NCI-H2196 (cell line): ENCODE measurements at regions not wholly inside any gene's neighbourhood (a gene's known extent, or its start where the extent isn't known, plus 50 kb on each side); places are given as distances from the start of the nearest gene placed in this dataset.
A peak's percentile ranks its signal among the peaks of the same experiment; 100 is the strongest.
"Not testable (repeated sequence)": the region's sequence is repeated elsewhere in the genome, so short reads cannot be mapped to it uniquely, and the experiment has no call there.

Experiments
- DNase-seq: peaks from one replicate; lab custom pipeline; 2025; ENCODE audit not compliant: unreplicated experiment; lab: John Stamatoyannopoulos, UW

DNA sequence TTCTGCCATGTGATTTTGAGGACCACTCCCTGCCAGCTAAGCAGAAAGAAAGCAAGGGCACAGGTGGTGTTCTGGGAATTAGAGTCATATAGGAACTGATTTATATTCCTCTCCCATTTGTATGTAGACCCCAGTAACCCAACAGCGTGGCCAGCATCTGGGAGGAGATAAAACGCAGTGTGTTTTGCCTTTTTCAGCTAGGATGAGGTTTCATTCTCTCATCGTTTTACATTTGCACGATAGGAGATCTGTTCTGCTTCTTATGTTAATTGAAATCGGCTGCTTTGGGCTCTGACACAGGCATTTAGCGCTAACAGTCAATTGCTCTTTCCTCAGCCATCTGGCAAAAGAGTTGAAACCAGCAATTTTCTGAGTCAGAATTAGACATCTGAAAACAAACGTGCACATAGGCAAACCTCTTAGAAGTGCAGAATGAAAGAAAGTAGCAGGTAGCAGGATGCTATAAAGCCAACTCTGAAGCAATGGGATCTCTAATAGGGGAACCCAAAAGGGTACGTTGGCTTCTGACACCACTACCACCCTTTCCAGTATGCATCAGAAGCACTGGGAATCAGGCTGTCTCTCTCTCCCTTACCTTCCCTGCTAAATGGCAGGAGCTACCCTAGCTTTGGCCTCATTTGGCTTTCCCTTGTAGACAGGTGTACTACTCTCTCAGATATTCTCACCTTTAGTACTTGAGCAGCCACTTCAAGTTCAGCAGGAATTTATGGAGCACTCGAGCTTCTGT is 219.1 kb downstream of the PHLDA1 start:
- DNase-seq: peak; percentile 41

DNA sequence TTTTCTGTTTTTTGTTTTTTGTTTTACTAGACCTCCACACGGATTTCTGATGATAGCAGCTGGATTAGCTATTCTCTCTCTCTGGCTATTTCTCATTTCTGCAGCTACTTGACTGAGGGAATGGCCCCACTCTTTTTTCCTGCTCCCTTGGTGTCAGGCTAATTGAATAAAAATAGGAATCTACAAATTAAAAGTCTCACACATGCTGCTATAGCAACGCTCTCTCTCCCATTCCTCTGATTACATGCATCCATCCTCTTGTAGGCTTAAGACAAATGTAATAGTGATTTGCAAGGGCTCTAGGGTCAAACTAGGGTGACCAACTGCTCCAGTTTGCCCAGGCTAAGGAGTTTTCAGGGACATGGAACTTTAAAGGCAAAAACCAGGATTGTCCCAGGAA is 221.8 kb downstream of the PHLDA1 start:
- DNase-seq: no peak

DNA sequence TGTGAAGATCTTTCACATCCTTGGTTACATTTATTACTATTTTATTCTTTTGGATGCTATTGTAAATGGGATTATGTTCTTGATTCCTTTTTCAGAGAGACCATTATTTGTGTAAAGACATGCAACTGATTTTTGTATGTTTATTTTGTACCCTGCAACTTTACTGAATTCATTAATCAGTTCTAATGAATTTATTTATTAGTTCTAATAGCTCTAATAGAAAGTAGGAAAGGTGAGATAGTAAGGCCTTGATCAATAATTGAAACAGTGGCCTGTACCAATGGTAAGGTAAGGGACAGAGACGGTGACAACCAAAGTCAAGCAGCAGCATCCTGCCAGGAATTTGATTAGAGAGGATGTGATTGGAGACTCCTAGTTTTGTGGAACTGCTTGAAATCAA is 224.1 kb downstream of the PHLDA1 start:
- no peak for DNase-seq

DNA sequence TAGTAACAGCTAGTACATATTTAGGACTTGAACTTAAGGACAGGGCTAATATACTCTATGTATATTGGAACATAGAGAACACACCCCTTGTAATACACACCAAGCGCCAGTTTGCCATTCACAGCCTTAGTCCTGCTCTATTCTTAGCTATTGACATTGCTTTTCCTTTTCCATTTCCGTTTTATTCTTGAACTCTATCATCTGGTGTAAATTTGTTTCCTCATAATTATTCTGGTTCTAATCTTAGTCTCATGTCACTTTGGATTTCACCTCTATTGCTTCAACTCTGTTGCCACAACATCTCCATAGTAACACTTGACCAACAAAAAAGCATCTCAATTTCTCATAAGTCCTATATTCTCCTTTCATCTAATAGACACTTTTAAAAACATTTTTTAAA is 225.7 kb downstream of the PHLDA1 start:
- DNase-seq: no peak

DNA sequence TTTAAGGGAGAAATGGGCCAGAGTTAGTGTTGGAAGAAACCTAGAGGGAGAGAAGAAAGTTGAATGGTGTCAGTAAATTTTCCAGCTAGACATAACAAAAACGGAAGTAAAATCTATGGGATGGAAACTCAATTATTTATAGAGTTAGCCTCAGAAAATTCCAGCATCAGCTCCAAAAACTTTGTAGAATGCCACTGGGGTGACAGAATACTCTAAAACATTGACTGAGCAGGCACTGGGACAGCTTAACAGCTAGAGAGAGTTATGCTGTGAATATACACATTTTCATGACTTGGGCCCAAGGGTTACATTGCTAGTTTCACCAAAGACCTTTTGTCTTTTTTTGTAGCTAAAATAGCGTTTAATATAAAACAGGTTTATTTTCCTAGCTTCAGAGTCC is 226.3 kb downstream of the PHLDA1 start:
- DNase-seq: no peak

DNA sequence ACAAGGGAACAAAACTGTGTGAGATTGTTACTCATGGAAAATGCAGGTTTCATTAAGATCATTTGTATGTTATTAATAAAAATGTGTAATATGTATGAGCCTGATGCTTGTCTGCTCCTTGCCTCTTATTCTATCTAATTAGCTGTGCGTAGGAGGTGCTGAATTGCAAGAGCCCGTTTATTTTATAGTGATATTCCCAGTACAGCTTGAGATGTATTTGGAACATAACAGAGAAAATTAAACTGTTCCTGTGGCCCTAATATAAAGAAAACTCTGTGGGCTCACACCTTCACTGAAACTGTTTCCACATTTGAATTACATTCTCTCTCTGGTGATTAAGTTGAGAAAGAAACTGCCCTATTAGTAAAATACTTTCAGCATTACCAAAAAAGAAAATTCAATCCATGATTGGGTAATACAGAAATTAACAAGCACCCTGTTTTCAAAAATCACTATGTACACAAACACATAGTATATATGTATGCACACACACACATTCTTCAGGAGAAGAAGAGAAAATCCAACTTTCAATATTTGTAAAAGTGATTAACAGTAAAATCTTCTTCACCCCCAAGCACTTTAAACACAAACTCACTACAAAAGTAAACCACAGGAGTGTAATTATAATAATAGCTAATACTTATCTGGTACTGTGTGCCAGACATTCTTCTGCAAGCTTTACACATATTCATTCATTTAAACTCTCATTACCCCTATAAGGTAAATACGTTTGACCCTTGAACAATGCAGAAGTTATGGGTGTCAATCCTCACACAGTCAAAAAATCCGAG is 233.2 kb downstream of the PHLDA1 start:
- no peak for DNase-seq

DNA sequence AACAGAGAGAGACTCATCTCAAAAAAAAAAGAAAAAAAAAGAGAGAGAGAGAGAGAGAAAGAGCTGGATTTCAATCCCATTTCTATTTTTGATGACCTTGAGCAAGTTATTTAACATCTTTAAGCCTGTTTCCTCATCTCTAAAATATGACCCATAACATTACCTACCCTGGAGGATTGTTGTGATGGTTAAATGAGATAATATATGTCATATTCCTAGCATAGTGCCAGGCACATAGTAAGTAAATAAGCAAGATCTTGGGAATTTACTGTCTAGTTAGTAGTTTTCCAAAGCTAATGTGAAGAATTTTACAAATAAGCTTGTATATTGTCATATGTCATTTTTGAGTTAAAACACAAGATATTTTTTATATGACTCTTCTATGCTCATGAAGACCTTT is 236.5 kb downstream of the PHLDA1 start:
- no peak for DNase-seq

DNA sequence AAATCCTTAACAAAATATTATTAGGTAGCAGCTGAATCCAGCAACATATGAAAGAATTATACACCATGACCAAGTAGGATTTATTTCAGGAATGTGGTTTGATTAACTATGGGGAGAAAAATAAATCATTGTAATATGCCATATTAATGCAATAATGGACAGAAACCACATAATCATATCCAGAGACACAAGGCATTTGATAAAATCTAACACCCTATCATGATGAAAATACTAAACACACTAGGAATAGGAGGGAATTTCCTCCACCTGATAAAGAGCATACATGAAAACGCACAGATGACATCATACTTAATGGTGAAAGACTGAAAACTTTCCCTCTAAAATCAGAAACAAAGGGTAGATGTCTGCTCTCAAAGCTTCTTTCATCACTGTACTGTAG is 238.9 kb downstream of the PHLDA1 start:
- no peak for DNase-seq

DNA sequence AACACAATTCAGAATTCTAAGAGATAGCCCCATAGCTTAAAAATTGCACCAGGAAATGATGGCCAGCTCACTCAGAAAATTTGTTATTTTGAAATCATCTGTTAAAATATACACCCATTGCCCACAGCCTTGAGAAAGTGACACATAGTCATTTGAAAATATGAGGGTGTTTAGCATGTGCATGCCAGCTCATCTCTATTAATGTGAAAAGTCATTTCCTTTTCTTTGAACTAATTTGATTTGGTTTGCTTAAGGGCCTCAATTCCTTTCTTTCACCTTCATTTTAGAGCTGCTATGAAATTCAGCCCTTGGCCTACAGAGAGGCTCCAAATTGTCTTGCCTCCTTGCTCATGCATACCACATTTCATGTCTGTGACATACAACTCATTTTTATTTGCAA is 241.4 kb downstream of the PHLDA1 start:
- DNase-seq: no peak

DNA sequence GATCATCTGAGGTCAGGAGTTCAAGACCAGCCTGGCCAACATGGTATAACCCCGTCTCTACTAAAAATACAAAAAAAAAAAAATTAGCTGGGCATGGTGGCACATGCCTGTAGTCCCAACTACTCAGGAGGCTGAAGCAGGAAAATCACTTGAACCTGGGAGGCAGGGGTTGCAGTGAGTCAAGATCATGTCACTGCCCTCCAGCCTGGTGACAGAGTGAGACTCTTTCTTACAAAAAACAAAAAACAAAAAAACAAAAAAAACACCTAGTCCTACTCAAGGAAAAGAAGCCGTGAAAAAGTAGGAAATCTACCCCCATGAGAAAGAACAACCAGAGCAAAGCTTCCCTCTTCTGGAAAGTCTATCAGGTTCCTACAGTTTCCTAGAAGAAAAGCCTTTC is 244.4 kb downstream of the PHLDA1 start:
- not testable (repeated sequence) for DNase-seq

DNA sequence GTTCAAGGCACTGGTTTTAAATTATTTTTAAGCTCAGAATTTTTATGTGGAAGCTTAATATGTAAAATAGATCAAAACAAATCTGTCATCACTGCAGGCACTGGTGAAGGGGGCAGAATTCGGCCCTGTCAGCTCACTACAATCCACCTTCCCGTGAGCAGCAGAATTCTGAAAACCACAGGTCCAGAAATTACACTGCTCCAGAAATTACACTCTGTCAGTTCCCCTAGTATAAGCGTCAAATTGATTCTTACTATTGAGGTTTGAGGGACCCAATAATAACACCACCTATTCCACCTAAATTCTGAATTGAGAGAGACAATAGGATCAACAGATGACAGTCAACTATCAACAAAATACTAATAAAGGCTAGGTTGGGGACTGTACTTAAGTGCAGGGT is 245.5 kb downstream of the PHLDA1 start:
- no peak for DNase-seq

DNA sequence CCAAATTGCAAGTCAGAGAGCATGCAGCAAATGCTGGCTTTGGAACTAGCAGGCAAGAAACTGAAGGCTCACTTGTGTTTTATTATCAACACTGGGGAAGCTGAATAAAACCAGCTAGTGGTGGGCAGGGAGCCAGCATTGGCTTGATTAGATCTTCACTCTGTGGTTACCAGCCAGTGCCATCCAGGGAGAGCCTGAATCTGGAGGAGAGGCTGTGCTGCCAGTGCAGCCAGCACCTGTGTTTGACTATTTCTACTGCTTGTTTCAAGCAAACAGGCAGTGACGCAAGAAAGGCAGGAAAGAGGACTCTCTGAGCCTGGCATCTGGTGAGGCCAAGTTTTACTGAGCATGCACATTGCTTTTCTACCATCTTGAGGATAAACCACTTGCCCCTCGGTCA is 247.0 kb downstream of the PHLDA1 start:
- peak; percentile 96 for DNase-seq

DNA sequence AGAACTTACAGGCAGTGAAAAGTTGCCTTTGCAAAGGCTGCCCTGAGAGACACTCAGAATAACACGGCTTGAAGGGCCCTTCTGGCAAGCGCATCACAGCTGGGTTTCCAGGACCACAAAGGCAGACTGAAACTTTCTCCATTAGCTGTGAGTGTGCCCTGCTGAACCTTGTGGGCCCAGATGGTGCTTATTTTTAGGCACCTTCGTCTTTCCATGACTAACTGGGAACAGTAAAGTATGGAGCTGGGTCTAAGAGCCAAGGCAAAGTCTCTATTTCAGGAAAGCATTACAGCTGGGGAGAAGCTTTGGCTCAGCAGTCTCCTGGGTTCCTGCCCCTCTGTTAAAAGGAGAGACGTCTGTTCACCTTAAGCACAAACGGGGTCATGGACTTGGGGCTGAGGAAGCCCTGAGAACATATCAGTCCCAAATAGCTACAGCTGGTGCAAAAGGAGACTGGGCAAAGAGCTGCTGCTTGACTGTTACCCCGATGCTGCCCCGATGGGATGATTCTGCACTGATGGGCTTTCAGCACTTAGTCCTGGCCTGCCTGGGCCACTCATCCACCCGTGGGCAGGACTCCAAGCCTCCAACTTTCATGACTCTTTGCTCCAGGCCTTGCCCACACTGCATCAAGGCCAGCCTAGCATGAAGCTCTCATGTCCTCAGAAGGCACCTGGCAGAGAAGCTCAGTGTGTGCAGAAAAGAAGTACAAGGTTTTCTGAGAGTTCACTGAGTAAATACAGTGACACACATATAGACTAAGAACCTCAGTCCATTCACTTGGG is 248.3 kb downstream of the PHLDA1 start:
- DNase-seq: no peak

DNA sequence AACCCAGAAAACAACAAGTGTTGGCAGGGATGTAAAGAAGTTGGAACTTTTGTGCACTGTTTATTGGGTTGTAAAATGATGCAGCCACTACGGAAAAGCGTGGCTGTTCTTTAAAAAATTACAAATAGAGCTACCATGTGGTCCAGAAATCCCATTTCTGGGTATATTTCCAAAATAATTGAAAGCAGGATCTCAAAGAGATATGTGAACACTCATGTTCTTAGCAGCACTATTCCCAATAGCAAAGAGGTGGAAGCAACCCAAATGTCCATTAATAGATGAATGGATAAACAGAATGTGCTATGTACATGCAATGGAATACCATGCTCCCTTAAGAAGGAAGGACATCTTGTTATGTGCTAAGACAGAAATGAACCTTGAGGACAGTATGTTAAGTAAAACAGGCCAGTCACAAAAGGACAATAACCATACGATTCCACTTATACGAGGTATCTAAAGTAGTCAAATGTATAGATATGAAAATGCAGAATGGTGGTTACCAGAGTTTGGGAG is 249.5 kb downstream of the PHLDA1 start:
- DNase-seq: no peak

DNA sequence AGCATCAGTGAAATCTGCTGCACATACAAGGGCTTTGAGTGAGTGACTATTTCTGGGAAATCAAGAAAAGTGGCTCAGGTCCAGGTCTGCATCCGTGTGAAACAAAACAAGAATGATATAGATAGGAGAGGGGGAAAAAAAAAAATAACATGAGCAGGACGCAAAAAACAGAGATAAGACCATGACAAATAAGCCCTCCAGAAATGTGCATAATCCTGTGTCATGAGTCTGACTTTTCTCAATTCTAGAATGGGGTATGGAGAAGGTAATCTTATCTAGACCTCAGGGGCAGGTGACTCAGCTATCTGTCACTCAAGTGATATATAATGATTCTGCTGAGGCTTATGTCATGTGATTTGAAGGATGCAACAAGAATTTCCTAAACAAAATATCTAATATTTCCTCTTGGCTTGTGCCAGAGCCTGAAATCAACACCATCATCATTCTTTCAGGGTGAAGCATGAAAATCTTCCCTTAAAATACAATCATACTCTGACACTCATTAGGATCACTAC is 250.0 kb downstream of the PHLDA1 start:
- no peak for DNase-seq

DNA sequence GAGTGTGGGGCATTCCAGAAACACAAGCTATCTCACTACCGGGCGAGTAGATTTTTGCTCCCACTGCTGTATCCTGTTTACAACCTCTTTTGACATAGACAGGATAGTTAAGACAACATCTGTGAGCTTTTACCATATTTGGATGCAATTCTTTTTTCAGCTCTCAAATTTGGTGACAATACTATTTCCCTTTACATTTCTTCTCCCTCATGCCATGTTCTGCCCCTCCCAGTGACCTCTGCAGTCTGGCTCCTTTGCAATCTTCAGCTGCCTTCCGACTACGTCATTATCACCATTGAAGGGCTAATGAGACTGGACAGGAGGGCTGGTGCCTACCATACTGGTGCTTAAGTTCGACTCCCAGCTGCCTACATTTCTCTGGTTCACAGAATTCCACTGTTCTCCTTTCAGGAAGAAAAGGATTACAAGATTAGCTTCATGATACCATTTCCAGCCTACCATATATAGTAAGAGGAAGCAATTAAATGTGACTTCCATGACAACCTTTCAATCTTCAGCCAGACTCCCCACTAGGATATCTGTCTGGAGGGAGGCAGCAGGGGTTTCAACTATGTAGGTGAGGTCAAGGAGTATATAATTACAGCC is 251.6 kb downstream of the PHLDA1 start:
- no peak for DNase-seq

DNA sequence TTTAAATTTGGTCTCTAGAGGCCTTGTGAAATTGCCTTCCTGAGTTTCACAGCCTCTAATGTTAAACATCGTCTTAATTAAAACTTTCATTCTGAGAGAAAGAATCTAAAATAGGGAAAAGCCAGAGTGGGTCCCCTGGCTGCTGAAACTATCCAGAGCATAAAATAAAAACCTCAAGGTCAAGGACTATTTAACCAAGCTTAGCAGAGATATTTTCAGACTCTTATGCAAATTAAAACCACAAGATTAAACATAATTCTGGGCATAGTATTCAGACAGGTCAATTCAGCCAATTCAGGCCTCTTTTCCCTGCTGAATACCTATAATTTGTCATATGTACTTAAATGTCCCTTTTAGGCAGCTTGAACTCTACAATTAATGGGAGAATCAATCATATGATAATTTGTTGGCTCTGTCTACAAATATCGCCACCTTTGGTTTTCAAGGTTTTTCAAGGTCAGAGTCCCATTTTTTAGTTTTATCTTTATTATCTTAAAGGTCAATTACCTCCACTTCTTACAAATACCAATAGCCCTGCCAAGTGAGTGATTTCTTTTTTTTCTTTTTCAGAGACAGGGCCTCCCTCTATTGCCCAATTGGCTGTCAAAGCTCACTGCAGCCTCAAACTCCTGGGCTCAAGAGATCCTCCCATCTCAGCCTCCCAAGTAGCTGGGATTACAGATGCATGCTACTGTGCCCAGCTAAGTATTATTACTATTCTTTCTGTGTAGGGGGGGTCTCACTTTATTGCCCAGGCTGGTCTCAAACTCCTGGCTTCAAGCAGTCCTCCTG is 257.1 kb downstream of the PHLDA1 start:
- DNase-seq: no peak

DNA sequence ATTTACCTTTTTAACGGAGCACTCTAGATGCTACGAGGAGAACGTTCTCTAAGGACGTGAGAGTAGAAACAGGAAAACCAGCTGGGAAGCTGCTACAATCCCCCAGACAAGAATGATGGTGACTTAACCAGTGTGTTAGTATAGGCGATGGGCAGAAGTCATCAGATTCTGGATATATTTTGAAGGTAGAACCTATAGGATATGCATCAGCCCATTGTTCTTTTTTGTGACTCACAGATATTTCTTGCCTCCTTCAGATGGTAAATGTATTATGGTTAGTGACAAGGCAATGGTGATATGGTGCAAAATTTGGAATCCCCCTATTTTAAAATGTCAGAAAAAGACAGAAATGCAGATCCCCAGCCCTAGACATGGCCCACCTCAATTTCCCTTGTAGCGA is 258.2 kb downstream of the PHLDA1 start:
- DNase-seq: no peak

DNA sequence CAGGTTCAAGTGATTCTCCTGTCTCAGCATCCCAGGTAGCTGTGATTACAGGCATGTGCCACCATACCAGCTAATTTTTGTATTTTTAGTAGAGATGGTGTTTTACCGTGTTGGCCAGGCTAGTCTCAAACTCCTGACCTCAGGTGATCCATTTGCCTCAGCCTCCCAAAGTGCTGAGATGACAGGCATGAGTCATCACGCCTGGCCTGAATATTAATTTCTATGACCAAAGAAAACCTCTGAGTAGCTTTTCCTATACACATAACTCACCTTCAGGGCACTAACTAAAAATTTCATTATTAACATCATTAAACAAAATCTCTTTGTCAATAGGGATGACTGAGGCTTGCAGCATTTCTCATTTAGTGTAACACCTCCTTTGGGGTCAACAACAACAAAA is 259.6 kb upstream of the KRR1 start:
- DNase-seq: no peak

DNA sequence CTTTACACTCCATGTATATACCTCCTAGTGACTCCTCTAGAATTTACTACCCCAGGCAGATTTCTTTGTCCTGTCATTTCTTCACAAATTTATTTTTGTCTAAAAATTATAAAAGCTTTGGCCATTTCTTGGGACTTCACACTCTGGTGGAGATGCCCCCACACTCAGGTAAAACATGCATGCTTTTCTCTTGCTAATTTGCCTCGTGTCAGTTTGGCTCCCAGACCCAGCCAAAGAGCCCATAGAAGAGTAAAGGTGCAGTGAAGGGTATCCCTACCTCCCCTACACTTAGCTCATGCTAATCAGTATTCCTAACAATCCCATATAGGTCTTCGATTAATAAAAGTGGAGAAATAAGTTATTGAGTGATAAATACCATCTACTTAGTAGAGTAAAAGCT is 256.5 kb upstream of the KRR1 start:
- no peak for DNase-seq
